ENCODE measurements at regions not wholly inside any gene's neighbourhood (a gene's known extent, or its start where the extent isn't known, plus 50 kb on each side); places are given as distances from the start of the nearest gene placed in this dataset.
"Not testable (repeated sequence)": the region's sequence is repeated elsewhere in the genome, so short reads cannot be mapped to it uniquely, and the experiment has no call there.

GRCh38 chr3:94345101-94345500 is 282.2 kb downstream of the NSUN3 start:
- no peak for DNase-seq

- no peak for DNase-seq
These were observed 286.5 kb downstream of the NSUN3 start for GRCh38 chr3:94349310-94349878.

GRCh38 chr3:94356581-94356980 is 293.7 kb downstream of the NSUN3 start:
- no peak for DNase-seq

GRCh38 chr3:94359996-94360395 is 297.1 kb downstream of the NSUN3 start:
- no peak for DNase-seq

GRCh38 chr3:94360987-94361386 is 298.1 kb downstream of the NSUN3 start:
- DNase-seq: no peak

- no peak for DNase-seq
These were observed 299.5 kb downstream of the NSUN3 start for GRCh38 chr3:94362393-94362792.

GRCh38 chr3:94365006-94365405 is 302.1 kb downstream of the NSUN3 start:
- no peak for DNase-seq

GRCh38 chr3:94372026-94372425 is 309.2 kb downstream of the NSUN3 start:
- DNase-seq: no peak

- no peak for DNase-seq
These were observed 310.6 kb downstream of the NSUN3 start for GRCh38 chr3:94373456-94373855.

GRCh38 chr3:94374439-94375161 is 311.7 kb downstream of the NSUN3 start:
- DNase-seq: no peak

- not testable (repeated sequence) for DNase-seq
These were observed 314.3 kb downstream of the NSUN3 start for GRCh38 chr3:94377123-94377696.

- DNase-seq: not testable (repeated sequence)
These were observed 315.0 kb downstream of the NSUN3 start for GRCh38 chr3:94377863-94378262.

- DNase-seq: no peak
These were observed 315.5 kb downstream of the NSUN3 start for GRCh38 chr3:94378322-94378721.

GRCh38 chr3:94379264-94379663 is 316.4 kb downstream of the NSUN3 start:
- DNase-seq: no peak

GRCh38 chr3:94394885-94395284 is 332.0 kb downstream of the NSUN3 start:
- no peak for DNase-seq

GRCh38 chr3:94395851-94396250 is 333.0 kb downstream of the NSUN3 start:
- no peak for DNase-seq

- no peak for DNase-seq
These were observed 335.2 kb downstream of the NSUN3 start for GRCh38 chr3:94398036-94398435.

- no peak for DNase-seq
These were observed 338.6 kb downstream of the NSUN3 start for GRCh38 chr3:94401466-94401865.

GRCh38 chr3:94402126-94402525 is 339.3 kb downstream of the NSUN3 start:
- no peak for DNase-seq

GRCh38 chr3:94405258-94406035 is 342.6 kb downstream of the NSUN3 start:
- no peak for DNase-seq

- no peak for DNase-seq
These were observed 343.7 kb downstream of the NSUN3 start for GRCh38 chr3:94406595-94406994.

GRCh38 chr3:94412936-94413335 is 350.1 kb downstream of the NSUN3 start:
- DNase-seq: not testable (repeated sequence)

- DNase-seq: no peak
These were observed 350.7 kb downstream of the NSUN3 start for GRCh38 chr3:94413336-94414108.
